C1 segment of cervical spinal cord (tissue), 14 donors: ENCODE measurements at regions not wholly inside any gene's neighbourhood (a gene's known extent, or its start where the extent isn't known, plus 50 kb on each side); places are given as distances from the start of the nearest gene placed in this dataset.
A peak's percentile ranks its signal among the peaks of the same experiment; 100 is the strongest.
"Not testable (repeated sequence)": the region's sequence is repeated elsewhere in the genome, so short reads cannot be mapped to it uniquely, and the experiment has no call there.

Experiments used
- DNase-seq, 14 donors: peaks; one replicate each; lab custom pipeline; 2025; lab: John Stamatoyannopoulos, UW

DNA sequence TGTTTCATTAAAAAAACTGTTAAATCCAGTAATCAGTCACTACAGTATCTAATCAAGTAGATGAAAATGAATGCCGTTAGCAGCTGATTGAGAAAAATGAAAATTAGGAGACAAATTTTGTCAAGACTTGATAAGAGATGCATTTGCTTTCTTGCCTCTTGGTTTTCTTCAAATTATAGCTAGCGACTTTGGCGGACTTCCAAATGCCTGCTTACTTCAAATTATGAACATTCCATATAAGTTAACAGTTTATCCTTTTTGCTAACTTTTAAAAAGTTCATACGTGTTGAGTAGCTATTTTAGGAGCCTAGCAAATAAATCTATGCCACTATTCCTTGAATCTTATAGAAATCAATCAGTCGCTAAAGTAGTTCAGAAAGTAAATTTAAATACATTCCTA, 58.8 kb downstream of the PPP4R3C start:
- no peak for DNase-seq

DNA sequence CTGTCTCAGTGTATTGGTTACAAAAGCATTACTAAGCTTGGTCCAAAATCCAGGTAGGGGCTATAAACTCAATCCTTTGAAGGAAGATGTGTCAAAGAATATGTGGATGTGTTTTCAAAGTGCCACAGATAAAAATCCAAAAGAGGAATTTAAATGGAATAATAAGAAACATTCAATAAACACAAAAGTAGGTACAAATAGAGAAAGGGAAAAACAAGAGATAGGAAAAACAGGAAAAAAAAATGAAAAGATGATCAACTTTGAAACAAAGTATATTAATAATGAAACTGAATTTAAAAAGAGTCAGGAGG, 64.0 kb downstream of the PPP4R3C start:
- no peak for DNase-seq

DNA sequence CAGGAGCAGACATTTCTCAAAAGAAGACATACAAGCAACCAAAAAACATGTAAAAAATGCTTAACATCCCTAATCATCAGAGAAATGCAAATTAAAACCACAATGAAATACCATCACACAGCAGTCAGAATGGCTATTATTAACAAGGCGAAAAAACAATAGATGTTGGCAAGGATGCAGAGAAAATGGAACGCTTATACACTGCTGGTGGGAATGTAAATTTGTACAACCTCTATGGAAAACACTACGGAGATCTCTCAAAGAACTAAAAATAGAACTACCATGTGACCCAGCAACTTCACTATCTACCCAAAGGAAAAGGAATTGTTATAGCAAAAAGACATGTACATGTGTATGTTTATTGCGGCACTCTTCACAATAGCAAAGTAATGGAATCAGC, 71.5 kb downstream of the PPP4R3C start:
- no peak for DNase-seq

DNA sequence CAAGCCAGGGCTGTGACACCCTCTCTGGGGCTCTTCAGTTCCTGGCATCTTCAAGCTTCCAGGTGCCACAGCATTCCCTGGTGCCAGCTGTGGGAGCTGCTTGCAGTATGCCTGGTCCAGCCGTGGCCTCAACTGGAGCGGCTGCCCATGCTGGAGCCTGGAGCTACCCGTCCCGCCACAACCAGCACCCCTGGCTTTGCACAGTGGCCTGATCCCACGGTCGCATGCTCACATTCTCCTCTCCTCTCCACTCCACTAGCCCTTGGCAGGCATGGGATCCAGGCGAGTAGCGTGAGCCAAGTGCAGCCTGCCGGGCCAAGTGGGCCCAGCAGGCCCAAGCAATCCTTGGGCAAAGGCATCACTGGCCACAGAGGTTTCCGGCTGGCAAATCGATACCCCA, 81.7 kb downstream of the PPP4R3C start:
- DNase-seq: no peak

DNA sequence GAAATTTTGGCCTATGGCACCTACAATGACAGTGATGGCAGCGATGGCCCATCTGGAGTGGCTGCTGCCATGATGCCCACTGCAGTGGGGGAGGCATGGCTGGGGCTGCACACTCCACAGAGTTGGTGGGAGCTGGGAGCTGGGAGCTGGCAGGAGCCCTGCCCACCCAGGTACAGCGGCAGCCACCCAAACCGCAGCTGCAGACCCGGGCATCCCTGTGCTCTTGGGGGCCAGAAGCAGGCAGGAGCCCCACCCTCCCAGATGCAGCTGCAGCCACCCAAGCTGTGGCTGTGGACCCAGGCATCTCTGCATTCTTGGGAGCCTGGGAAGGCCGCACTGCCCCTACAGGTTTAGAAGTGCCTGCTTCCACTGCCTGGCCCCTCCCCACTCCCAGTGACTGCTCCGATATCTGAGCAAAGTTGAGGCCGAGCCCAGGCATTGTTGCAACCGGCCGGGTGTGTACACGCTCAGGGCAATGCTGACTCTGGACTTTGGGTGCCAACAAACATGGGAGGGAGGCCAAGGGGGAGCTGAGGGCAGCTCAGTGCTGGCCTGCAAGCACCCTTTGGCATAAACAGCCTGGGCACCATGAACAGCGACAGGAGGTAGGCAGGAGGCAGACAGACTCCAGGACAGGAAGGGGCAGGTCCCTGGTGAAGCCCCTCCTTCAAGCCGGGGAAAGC, 82.8 kb downstream of the PPP4R3C start:
- DNase-seq: no peak

DNA sequence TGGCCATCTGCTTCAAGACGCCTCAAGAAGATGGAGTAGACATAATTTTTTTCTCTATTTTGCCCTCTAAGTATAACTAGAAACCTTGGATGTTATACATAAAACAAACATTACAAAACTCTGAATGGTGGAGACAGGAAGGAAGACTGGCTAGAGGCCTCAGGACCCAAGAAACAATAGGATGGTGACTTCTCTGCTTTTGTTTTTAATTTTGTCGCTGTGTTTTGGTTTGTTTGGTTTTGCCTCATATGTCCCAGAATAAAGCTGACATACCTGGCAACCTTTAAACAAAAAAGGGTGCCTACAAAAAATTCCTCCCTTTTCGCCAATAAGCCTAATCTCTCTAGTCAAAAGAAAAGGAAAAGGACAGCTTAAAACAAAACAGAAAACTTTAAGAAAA, 109.1 kb downstream of the PPP4R3C start:
- DNase-seq: no peak

DNA sequence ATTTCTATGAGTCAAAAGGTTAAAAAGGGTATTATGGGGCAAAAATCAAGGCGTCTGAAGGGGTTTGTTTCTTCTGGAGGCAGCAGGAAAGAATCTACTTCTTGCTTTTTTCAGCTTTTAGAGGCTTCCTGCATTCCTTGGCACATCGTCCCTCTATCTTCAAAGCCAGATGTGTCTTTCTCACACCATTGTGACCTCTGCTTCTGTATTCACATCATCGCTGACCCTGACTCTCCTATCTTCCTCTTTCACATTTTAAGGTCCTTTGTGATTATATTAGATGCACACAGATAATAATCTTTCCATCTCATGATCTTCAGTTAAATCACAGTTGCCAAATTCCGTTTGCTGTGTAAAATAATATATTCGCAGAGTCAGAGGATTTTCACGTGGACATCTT, 112.7 kb downstream of the PPP4R3C start:
- no peak for DNase-seq

DNA sequence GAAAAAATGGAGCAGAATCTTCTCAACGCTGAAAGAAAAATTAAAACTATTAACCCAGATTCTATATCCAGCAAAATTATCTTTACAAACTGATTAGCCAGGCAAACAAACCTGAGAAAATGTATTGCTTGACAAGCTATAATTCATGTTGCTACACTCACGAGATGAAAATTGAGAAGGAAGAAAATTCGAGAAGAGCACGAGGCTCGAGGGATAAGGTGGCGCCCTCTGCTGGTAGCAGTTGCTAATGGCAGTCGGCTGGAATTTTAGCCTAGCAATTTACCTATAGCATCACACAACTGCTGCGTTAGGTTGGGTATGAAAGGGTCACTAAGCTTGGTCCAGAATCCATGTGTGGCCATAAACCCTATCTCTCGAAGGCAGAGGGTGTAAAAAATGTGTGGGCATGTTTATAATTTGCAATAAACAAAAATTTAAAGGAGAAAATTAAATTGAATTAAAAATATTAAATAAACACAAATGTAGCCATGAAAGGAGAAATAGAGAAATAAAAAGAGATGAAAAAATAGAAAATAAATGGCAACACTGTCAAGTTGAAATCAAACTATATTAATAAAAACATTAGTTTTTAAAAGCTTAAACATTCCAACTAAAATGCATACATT, 126.6 kb downstream of the PPP4R3C start:
- DNase-seq: peak in 3 of 14 donors; percentile 3 to 13 (median 8)

DNA sequence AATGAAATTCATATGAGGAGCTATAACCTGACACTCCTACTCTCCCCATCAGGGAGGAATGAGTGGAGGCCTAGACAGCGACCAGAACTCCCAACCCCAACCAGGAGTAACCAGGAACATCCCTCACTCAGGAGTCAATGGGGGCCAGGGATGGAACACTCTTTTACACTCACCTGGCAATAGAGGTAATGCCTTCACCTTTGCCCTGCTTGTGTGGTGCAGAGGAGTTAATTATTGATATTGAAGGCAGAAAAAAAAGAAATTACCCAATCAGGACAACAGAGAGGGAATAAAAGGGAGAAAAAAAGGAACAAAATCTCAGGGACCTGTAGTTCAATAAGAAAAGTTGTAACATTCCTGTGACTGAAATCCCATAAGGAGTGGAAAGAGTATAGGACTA, 141.5 kb downstream of the PPP4R3C start:
- DNase-seq: no peak

DNA sequence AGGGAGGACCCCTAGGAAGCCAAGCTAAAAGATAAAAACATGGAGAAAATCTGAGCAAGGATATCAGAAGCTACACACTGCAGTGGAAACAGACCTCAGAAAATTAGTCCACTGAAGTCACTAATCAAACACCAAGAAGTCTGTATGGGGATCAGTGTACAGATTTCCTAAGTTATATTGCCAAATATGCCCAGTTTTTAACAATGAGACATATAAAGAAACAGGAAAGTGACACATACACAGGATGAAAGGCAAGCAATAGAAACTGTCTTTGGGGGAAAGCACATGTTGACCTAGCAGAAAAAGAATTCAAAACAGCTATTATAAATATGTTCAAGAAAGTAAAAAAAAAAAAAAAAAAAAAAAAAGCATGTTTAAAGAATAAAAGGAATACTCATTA, 153.7 kb downstream of the PPP4R3C start:
- DNase-seq: no peak

DNA sequence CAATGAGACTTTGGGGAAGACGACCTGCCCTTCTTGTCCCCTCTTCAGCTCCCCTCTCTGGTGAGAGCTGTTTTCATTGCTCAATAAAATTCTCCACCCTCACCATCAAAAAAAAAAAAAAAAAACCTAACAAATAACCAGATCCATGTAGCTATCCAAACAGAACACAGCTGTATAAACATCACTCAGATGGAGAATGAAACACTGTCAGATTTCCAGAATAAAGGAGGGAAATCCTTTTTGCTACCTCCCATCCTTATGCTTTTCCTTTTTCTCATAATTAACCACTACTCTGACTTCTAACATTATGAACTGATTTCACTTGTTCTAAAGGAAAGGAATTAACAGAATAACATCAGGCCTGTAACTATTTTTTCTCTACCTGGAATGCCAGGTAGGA, 155.6 kb downstream of the PPP4R3C start:
- no peak for DNase-seq

DNA sequence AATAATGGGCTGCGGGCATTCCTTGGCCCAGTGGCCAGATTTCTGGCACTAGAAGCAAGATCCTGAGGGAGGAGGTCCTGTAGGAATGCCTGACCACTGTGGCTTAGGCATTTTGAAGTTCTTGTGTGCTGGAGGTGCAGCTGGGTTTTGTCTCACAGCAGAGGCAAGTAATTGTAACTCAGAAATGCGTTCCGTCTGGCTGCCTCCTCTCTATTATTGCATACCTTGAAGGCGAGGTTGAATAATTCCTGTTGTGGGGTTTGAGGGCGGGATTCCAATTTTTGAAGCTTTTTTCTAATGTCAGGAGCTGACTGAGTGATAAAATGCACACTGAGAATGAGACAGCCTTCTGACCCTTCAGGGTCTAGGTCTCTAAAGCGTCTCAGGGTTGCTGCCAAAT, 170.6 kb downstream of the PPP4R3C start:
- not testable (repeated sequence) for DNase-seq

DNA sequence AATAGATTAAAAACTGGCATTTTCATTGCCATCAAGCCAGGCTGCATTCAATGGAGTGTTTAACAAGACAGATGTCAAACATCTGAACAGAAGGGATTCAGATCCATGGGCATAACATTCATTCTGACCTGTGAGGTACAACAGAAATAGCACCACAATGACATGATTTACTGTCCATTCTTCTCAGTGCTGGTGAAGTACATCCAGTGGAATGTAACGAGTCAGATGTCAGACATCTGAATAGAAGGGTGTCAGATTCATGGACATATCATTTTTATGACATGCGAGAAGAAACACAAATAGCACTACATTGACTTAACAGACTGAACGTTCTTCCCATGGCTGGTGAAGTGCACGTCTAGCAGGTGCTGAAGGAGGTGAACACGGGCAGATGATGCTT, 186.4 kb downstream of the PPP4R3C start:
- no peak for DNase-seq

DNA sequence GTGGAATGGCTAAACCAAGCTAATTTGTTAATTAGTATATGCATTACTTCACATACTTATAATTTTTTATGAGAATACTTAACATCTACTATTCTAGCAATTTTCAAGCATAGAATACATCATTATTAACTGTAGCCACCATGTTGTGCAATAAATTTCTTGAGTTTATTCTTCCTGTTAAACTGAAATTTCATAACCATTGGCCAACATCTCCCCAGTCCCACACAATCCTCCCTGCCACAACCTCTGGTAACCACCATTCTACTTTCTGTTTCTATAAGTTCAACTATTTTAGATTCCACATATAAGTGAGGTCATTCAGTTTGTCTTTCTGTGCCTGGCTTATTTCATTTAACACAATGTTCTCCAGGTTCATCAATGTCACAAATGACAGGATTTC, 208.5 kb downstream of the PPP4R3C start:
- no peak for DNase-seq

DNA sequence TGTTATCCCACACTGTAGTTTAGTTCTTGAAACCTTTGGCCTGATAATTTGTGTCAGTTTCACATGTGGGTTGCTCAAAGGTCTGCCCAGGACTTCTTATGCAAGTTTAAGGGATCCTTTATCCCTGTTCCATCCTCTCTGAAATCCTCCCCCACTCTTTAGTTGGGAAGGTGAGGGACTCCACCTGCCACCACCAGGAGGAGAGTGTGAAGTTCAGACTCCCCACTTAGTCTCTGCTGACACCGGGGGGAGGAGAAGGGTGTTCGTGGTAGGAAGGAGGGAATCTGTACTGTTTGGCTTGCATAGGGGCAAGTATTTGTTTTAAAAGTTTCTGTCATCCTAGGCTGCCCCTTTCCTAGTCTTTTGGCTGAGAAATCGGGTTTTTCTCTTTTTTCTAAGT, 211.8 kb downstream of the PPP4R3C start:
- no peak for DNase-seq

DNA sequence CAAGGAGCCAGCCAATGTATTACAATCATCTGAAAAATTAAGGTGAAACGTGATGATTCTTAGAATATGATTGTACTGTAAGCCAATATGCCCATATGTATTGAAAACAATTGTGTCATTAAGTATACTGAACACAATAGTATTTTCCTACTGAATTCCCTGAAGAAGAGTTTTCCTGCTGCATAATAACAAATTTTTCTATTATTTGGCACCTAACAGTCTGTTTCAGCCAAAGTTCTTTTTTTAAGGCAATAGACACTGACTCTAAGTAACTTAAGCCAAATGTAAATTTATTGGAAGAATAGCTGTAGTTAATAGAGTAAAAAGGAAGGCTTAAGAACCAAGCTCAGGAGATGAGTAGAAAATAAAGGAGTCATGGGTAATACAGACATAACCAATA, 220.6 kb downstream of the PPP4R3C start:
- no peak for DNase-seq

DNA sequence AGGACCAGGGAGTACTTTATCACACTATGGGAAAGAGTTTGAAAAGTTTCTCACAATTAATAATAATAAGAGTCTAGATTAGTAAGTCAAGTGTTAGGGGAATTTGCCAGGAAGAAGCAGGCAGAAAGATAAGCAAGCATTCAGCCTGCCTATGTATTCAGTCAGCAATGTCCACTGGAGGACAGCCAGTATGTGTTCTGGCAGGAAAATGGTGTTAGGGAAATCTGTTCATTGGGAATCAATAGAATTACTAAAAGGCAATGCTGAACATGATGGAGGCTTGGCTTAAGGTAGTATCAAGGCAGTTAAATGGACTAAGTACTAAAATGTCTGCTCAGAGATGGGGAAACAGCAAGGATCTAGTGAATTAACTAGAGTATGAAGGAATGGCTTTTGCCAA, 221.2 kb downstream of the PPP4R3C start:
- DNase-seq: no peak

DNA sequence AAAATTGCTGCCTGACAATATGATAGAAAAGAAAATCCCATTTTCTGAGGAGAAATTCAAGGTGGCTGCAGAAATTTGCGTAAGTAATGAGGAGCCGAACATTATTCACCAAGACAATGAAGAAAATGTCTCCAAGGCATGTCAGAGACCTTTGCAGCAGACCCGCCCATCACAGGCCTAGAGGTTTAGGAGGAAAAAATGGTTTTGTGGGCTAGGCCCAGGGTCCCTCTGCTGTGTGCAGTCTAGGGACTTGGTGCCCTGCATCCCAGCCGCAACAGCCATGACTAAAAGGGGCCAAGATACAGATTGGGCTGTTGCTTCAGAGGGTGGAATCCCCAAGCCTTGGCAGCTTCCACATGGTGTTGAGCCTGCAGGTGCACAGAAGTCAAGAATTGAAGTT, 223.1 kb downstream of the PPP4R3C start:
- not testable (repeated sequence) for DNase-seq

DNA sequence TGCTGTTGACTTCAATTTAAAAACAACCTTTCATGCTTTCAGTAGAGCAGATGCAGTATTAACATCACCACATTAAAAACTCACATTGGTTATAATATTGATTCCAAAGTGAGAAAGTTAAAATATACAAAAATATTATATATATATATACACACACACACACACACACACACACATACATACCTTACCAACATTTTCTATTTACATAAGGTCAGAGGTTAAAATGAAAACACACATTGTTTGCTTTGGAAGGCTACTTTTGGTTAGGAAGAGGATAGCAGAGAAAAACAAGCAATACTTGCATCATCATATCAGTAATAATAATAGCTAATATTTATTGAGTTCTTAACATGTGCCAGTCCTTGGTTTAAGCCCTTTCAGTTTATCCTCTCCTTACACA, 226.5 kb downstream of the PPP4R3C start:
- no peak for DNase-seq

DNA sequence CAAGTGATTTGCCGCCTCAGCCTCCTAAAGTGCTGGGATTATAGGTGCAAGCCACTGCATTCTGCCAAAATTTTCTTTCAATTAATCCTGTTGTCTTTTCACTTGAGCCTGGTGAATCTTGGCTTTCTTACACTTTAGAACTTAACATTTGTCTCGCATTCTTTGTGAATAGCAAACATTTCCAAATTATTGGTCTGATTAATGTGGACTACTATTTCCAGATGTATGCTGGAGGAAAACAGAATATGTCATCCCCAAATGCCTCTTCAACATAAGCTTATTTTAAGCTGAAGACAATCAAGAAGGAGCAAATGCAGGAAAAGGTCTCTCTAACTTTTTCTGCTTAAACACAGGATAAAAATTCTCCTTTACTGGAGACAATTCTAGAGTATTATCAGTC, 233.4 kb downstream of the PPP4R3C start:
- no peak for DNase-seq

DNA sequence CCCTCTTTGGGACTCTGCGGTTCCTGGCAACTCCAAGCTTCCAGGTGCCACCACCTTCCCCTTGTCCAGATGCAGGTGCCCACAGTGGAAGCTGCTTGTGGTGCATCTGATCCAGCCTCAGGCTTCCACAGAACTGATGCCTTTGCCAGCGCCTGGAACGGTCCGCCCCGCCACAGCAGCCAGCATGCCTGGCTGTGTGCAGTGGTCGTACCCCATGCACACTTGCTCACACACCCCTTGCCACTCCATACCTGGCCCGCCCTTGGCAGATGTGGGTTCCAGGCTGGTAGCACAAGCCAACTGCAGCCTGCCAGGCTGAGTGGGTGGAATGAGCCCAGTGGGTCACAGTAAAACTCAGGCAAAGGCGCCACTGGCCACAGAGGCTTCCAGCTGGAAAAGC, 240.5 kb downstream of the PPP4R3C start:
- no peak for DNase-seq

DNA sequence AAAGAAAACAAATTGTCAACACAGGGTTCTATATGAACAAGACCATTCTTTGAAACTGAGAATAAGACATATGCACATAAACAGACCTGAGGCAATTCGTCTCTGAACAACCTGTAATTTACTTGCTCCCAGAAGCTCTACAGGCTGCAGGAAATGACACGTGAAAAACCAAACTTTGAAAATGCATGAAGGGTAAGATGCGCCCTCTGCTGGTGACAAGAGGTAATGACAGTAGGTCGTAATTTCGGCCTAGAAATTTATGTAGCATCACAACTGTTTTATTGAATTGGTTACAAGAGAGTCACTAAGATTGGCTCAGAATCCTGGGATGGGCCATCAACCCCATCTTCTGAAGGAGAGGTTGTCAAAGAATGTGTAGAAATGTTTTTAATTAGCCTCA, 276.5 kb downstream of the PPP4R3C start:
- peak in 1 of 14 donors; percentile 0 for DNase-seq

DNA sequence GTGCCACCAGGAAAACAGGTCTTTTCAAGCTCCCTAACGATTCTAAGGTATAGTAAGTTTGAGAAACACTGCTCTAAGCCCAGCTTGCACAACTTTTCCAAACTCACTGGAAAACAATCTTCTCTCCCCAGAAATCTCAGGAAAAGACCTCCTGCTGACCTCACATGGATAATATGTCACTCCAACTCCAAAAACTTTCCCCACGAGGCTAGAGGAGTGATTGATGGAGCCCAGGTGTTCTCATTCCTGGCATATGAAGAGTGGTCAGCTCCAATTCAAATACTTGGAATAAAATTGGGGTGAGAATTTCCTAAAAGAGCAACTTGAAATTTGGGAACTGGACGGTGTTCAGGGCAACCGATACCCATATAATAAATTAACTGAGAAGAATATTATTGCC, 299.9 kb downstream of the PPP4R3C start:
- DNase-seq: no peak

DNA sequence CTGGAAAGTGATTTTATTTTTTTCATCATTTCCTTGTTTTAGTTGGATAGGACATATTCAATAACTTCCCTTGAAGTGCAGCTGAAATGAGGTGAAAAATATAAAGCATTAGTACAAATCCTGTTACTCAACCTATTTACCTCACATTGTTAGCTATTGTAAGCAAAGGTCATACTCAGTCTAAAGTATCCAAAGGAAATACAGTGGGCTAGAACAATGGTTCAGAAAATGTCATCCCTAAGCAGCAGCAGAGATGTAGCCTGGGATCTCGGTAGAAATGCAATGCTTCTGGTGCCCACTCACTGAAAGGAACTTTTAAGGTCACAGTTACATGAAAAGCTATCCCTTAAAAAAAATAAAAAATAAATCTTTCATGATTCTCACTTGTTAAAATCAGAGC, 300.6 kb downstream of the PPP4R3C start:
- no peak for DNase-seq
